Suppressor macrophage (primary cell): ENCODE measurements at regions not wholly inside any gene's neighbourhood (a gene's known extent, or its start where the extent isn't known, plus 50 kb on each side); places are given as distances from the start of the nearest gene placed in this dataset.
"Not testable (repeated sequence)": the region's sequence is repeated elsewhere in the genome, so short reads cannot be mapped to it uniquely, and the experiment has no call there.

Experiments
- DNase-seq, 4 experiments: peaks; one replicate each; pipeline ENCODE4 v3.0.0-alpha.2; 2020 to 2022

DNA sequence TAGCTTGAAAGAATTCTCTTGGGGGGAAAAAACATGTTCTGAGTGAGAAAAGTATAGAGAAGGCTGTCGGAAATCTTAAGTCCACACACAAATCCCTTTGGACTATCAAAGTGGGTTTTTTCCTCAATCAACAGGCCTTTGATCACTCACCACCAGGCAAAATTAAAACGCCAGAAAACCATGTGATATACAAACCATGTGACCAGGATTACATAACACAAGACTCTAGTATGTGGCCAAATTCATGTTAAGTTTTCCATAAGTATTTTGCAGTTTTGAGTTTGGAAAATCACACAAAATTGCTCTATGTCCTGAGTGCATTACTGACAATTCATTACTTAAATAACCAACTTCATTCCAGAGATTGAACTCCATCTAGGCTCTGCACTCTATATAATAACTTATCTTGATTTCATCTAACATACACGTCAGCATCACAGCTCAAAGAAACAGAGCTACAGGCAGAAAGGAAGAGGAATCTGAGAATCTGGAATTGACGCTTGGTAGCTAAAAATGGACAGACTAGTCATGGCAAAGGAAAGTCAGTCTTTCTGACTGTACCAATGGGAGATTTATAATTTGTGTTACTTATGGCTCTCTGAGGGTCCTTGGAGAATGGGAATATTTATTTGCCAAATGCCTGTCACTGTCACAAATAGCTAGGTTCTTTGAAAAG lies 383.5 kb downstream of the SFMBT2 start:
- DNase-seq: peak in 1 of 4 experiments; percentile 23

DNA sequence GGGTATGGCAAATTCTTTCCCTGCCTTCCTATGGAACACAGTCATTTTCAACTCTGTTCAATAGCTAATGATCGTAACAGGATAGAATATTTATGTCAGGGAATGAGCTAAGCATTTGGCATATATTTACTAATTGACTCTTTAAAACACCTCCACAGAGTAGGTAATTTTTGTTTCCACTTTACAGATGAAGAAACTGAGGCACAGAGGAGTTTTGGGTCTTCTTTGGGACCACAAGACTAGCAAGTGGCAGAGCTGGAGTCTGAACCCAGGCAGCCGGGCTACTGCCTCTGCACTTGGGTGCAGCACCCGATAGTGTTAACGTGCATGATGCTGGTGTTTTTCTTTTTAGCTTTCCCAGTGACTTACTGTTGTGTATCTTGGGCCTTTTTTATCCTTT lies 384.0 kb downstream of the SFMBT2 start:
- no peak for DNase-seq

DNA sequence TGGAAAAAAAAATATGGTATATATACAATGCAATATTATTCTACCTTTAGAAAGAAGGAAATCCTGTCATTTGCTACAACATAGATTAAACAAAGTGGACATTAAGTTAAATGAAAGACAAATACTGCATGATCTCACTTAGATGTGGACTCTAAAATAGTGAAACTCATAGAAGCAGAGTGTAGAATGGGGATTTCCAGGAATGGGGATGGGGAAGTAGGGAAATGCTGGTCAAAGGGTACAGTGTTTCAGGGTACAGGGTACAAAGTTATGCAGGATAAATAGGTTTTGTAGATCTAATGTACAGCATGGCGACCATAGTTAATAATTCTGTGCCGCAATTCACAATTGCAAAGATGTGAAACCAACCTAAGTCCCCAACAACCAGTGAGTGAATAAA lies 385.5 kb downstream of the SFMBT2 start:
- DNase-seq: peak in 3 of 4 experiments; percentile 29 to 61 (median 59)

- DNase-seq: no peak
Observed at GRCh38 chr10:7015457-7015856, 395.4 kb downstream of the SFMBT2 start.

DNA sequence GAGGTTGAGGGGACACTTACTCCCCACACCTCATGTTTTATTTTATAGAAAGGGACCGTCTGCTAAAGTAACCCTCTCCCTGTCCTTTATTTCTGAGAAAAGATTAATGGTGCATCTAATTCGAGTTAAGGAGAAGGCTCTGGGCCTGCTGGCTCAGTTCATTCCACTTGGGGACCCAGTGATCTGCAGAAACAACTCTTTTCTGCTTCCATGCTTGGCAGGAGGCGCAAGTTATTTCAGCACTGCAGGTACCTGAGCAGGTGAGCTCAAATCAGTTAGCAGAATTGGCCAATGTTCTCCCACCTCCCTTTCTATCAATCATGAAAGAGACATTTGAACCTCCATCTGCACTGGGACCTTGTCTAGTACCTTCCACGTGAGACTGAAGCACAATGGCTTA lies 396.1 kb downstream of the SFMBT2 start:
- DNase-seq: no peak

GRCh38 chr10:7011994-7012393 lies 398.8 kb downstream of the SFMBT2 start:
- no peak for DNase-seq

DNA sequence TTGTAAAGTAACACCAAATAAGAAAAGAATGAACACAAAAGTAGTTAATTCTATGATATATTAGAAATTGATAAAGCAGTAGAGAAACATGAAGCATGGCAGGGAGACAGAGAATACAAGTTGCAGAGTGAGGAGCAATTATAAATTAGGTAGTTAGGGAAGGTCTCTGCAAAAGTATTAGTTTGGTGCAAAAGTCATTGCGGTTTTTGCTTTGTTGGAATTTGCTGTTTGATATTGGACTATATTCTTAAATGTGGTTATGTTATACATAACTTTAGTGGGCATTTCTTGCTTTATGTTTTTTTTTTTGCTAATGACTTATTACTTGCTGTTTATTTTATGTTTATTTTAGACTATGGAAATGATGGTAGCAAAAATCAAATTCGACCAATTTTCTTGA lies 402.2 kb downstream of the SFMBT2 start:
- DNase-seq: no peak

DNA sequence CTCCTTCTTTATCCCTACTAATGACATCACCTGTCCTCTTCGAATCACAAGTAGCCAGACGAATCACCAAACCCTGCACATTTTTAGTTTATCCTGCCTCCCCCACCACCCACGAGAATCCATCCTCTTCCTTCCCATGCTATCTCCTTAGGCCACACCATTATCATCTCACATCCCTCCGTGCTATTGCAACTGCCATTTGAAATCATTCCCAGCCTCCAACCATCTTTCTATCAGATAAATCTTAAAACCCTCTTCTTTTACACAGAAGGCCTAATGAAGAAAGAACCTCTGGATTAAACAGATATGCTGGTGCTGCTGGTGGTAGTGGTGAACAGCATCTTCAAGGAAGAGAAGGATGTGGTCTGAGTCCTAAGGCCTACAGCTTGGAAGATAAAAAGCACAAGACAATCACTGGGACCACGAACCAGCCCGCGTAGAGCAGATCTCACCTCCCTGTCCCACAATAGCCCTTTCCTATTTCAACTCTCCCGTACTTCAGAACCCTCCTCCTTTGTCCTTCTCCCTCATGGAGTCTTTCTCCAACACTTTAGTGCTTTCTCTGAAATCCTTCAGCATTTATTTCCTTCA lies 403.1 kb downstream of the SFMBT2 start:
- DNase-seq: peak in 1 of 4 experiments; percentile 3

DNA sequence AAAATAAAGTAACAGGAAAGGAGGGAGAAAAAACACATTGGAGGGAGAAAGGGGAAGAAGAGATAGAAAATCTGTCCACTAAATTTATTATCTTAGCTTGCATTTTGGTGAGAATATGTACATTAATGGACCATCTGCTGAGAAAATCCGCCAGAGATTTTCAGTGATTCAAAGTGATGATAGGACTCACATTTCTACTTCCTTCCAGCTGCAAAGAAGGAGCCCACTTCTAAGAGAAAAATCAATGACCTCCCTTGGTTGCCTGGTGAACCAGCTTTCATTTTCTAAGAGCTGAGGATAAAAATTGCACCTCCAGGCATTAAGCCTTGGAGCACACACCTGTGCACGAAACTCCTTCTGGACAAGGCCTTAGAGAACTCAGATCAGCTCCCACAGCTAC lies 404.3 kb downstream of the SFMBT2 start:
- DNase-seq: no peak

DNA sequence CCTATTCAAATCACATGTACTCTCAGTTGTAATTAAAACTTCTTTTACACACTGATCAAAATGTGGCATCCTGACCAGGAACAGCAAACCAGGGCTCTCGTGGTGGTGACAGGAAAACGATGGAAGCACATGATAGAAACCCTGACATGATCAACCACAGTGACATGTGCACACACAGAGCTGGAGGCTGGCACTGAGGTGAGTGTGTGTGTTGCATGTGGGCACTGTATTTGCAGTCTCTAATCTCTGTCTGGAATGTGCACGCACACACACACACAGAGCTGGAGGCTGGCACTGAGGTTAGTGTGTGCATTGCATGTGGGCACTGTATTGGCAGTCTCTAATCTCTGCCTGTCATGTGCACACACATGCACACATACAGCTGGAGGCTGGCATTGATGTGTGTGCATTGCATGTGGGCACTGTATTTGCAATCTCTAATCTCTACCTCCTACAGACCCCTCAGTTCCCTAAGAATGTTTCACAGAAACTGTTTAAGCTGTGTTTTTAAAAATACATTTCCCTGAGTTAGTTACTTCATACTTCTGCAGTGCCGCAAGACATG lies 406.9 kb downstream of the SFMBT2 start:
- peak; percentile 19 to 34 (median 30) for DNase-seq

GRCh38 chr10:7000061-7000460 lies 410.8 kb downstream of the SFMBT2 start:
- no peak for DNase-seq

DNA sequence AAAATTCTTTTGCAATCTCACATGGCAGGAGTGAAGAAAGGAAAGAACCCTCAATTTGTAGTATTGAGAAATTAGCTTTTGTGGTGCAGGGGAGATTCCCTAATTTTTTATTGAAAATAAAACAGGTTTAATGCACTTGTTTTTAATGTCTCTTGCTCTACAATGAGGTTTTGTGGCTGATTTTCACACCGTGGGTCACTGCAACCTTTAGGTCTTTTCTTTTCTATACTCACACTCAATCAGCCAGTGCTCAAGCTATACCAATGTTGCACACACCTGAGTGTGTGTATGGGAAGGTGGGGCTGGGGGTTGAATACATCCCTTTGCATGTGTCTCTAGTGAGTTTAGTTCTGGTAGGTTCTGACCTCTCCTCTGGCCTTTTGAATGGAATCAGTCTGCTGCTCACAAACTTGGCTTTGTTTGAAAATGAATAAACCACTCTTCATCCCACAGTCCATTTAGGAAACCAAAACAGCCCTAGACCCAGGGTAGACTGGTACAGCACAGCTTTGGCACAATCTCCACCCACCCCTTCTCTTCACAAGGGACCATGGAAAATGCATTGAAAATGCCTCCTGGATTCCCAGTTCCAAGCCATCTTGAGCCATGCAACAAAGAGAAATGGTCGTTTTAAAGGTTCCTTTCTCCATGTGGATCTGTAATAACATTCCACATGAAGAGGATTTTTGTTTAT lies 411.5 kb downstream of the SFMBT2 start:
- DNase-seq: no peak

GRCh38 chr10:6997509-6997908 lies 413.3 kb downstream of the SFMBT2 start:
- no peak for DNase-seq

DNA sequence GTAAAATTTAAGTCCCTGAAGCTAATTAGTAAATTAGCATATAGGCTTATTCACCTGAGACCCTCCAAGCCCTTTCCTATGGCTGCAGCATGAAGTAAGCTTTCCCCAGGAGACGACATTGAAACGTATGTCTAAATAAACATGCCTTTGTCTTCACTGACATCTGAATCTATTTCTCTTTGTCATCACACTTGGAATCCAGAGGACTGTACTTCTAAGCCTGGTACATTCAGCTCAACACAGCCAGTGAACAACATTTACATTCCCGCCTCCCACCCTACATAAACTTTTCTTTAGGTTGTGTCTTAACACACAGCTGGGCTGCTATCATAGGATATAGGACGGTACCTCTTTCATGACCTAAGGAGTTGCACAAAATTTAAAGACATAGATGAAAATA lies 414.4 kb downstream of the SFMBT2 start:
- DNase-seq: no peak

DNA sequence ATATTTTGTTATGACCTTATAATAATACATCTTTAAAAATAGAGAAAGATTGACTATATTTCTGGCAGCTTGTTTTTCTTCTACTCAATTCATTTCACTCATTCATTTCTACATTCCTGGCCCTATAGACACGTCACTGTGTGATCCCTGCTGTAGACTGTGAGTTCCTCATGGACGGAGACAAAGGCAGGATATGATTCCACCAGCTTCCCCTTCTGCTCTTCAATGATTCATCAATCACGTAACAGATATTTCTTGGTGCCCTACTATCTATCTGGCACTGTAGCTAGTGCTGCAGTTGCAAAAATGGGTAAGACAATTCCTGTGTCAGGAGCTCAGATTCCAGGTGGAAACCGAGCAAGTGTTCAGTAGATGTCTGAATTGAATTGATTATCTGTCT lies 415.0 kb downstream of the SFMBT2 start:
- DNase-seq: peak; percentile 67 to 89 (median 76)

DNA sequence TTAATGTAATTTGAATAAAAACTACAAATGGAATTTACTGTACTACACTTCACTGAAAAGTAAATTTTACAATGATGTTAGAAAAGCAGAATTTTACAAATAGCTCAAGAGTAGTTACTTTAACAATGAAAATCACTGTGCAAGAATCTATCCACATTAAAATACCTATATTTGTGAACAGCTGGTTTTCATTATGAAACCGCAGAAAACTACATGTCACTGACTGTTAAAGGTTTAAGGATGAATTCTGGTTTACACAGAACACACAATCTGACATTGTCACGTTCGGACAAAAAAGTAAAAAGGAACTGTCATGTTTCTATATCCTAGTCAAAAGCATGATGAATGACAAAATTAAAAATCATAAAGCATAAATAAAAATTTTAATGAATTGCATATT lies 415.3 kb upstream of the PRKCQ start:
- DNase-seq: no peak

GRCh38 chr10:6990891-6991290 lies 410.8 kb upstream of the PRKCQ start:
- DNase-seq: no peak

DNA sequence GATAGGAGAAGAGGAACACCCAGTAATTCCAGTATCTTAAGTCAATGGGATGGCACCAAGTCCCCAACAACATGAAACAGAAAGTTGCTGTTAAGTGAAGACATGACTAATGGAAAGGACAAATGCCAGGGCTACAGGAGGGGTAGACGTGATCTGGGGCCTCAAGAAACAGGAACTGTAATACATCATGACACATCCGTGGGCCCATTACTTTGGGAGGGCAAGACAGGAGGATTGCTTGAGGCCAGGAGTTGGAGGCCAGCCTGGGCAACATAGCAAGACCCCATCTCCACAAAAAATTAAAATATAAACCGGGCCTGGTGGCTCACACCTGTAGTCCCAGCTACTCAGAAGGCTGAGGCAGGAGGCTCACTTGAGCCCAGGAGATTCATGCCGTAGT lies 408.6 kb upstream of the PRKCQ start:
- DNase-seq: peak; percentile 38 to 75 (median 61)

- no peak for DNase-seq
Observed at GRCh38 chr10:6987536-6987945, 407.5 kb upstream of the PRKCQ start.

DNA sequence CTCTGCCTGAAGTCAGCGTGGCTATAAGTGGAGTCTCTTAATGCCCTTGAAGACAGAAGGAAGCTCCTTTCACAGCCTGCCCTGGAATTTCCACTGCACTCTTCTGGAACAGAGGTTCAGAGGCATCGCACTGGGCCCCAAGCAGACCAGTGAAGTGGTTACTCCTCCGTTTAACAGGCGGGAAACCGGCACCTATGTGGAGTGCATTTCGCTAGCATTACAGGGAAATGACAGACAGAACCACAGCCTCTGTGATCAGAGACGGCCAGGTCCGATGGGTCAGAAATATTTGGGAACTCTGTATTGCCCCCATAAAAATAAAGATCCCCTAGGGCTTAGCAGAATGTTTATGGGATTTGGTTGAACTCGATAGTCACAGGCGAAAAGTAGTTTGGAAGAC lies 406.9 kb upstream of the PRKCQ start:
- no peak for DNase-seq

DNA sequence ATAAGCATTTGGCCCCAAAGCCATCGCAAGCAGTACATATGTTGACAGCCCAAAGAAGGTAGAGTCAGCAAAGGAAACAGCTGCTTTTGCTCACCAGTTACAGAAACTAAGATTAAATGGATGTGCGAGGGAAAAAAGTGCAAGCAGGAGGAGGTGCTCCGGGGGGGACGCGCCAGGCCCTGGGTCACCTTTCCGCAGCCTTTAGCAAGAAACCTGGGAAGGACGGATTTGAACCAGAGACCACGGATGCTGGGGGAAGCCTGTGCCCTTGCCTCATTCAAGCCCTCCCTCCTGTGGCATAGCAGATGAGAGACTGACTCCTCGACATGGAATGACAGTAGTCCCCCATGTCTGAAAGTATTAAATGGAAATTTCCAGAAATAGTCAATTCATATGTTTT lies 405.6 kb upstream of the PRKCQ start:
- DNase-seq: no peak

DNA sequence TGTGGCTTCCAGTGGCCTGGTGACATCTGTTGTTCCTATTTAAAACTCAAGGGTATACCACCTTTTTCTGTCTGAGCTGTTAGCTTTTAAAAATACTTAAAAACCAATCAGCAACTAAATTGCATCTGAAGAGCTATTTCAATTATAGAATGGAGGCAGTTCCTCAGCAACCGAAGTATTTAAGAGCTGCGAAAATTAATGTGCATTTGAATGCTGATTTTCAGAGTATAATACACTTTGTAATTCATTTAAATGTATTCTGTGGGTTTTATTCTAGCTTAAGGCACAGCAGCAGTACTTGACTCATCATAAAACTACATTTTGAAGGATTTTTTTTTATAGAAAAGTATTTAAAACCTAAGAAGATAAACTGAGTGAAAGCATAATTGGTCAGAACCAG lies 404.9 kb upstream of the PRKCQ start:
- DNase-seq: no peak

DNA sequence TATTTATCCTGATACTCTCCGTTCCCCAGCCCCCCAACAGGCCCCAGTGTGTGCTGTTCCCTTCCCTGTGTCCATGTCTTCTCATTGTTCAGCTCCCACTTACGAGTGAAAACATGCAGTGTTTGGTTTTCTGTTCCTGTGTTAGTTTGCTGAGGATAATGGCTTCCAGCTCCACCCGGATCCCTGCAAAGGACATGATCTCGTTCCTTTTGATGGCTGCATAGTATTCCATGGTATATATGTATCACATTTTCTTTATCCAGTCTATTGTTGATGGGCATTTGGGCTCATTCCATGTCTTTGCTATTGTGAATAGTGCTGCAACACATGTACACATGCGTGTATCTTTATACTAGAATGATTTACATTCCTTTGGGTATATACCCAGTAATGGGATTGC lies 403.9 kb upstream of the PRKCQ start:
- DNase-seq: not testable (repeated sequence)

DNA sequence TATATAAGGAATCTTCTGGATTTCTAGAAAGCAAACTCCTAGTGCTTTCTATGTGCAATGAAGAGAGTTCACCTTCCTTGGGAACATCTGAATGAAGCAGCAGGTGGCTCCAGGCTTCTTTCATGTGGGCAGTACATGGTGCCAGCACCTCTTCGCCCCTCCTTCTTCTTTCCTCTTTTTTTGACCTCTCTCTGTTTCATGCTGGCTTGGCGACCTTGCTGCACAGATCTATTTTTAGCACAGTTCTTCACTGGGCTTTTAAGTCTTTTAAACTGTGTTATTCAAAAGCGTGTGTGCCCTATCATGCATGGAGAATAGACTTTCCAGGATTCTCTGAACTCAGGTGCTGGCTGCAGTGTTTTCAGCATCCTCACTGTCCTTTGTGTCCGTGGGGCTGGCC lies 400.3 kb upstream of the PRKCQ start:
- DNase-seq: no peak
